PC-3 (cell line): ENCODE measurements at regions not wholly inside any gene's neighbourhood (a gene's known extent, or its start where the extent isn't known, plus 50 kb on each side); places are given as distances from the start of the nearest gene placed in this dataset.
A peak's percentile ranks its signal among the peaks of the same experiment; 100 is the strongest.

Source experiments
- EZH2 ChIP-seq: fragments of 300-600 bp; sonication (generic); IDR thresholded peaks from one replicate; pipeline ENCODE4 v1.6.1; 2017; ENCODE audit warnings: antibody characterized with exemption, mild to moderate bottlenecking, low read length; ENCODE audit not compliant: unreplicated experiment
- EZH2phosphoT487 ChIP-seq: fragments of 300-600 bp; sonication (generic); IDR thresholded peaks from 2 replicates; pipeline ENCODE4 v1.6.1; 2018; ENCODE audit warnings: mild to moderate bottlenecking, antibody characterized with exemption, low read length, borderline replicate concordance
- TF ChIP-seq, protein P1 (sequence below): fragments of 300-600 bp; sonication (generic); conservative IDR thresholded peaks from 2 replicates; pipeline ENCODE4 v1.5.1; 2017; ENCODE audit warnings: antibody characterized with exemption, low read depth, mild to moderate bottlenecking, low read length

DNA sequence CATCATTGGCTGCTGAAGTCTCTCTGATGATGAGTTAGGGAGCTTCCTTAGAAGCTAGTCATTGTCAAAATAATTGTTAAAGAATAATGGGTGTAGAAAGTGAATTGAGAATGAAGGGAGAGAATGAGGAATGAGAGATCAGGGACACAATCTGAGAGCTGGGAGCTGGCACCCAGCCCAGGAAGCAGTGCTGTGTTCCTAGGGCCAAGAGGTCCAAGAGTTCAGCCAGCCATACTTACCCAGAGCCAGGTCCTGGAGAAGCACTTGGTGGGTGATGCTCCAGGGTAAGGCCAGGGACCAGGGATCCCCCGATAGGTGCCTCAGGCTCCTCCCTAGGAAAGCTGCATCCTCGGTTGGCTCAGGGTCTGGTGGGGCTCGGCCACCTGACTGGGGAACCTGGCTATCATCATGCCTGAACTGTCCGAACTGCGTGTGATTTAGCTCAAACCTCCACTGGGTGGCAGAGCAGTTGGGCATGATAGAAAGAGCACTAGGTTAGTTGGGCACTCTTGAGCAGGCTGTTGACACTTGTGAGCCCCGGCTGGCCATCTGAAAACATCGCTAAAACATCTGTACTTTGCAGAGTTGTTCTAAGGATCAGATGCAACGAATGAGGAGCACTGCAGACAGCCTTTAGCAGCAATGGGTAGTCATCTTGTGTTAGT, 123.9 kb upstream of the NCAM1 start:
- TF ChIP-seq, protein P1, sequence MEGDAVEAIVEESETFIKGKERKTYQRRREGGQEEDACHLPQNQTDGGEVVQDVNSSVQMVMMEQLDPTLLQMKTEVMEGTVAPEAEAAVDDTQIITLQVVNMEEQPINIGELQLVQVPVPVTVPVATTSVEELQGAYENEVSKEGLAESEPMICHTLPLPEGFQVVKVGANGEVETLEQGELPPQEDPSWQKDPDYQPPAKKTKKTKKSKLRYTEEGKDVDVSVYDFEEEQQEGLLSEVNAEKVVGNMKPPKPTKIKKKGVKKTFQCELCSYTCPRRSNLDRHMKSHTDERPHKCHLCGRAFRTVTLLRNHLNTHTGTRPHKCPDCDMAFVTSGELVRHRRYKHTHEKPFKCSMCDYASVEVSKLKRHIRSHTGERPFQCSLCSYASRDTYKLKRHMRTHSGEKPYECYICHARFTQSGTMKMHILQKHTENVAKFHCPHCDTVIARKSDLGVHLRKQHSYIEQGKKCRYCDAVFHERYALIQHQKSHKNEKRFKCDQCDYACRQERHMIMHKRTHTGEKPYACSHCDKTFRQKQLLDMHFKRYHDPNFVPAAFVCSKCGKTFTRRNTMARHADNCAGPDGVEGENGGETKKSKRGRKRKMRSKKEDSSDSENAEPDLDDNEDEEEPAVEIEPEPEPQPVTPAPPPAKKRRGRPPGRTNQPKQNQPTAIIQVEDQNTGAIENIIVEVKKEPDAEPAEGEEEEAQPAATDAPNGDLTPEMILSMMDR = 0 out of 2 replicates have a peak, but pooled peaks have one; percentile 12
- no peak for TF ChIP-seq EZH2
- TF ChIP-seq EZH2phosphoT487 = no peak
